ENCODE measurements at regions not wholly inside any gene's neighbourhood (a gene's known extent, or its start where the extent isn't known, plus 50 kb on each side); places are given as distances from the start of the nearest gene placed in this dataset.

DNA sequence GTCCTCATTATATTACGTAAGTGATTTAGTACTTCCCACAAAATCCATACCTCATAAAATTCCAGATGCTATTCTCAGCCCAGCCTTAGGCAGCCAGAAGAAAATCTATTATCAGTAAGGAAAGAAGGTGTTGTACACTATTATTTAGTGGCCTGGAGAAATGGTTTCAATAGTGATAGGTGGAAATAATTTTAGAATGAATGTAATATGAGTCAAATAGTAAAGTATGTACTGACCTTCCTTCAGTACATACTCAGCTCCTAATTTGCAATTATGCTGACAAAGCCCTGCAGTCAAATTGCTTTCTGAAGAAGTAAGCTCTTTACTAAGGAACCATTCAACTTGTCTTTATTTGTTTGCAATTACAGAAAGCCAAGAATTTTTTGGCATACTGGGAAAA is 409.2 kb downstream of the HTR1A start:
- TF ChIP-seq, protein P1, sequence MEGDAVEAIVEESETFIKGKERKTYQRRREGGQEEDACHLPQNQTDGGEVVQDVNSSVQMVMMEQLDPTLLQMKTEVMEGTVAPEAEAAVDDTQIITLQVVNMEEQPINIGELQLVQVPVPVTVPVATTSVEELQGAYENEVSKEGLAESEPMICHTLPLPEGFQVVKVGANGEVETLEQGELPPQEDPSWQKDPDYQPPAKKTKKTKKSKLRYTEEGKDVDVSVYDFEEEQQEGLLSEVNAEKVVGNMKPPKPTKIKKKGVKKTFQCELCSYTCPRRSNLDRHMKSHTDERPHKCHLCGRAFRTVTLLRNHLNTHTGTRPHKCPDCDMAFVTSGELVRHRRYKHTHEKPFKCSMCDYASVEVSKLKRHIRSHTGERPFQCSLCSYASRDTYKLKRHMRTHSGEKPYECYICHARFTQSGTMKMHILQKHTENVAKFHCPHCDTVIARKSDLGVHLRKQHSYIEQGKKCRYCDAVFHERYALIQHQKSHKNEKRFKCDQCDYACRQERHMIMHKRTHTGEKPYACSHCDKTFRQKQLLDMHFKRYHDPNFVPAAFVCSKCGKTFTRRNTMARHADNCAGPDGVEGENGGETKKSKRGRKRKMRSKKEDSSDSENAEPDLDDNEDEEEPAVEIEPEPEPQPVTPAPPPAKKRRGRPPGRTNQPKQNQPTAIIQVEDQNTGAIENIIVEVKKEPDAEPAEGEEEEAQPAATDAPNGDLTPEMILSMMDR (IDR thresholded peaks at IDR 0.05) = no peak
- no peak for TF ChIP-seq POLR2A (IDR thresholded peaks at IDR 0.05)

All from Peyer's patch (tissue), 4 donors.